WTC11 (cell line): ENCODE measurements at regions not wholly inside any gene's neighbourhood (a gene's known extent, or its start where the extent isn't known, plus 50 kb on each side); places are given as distances from the start of the nearest gene placed in this dataset.

Source experiments
- E2F5 ChIP-seq: sonication (generic); formaldehyde crosslinking; IDR thresholded peaks from 2 replicates; pipeline ENCODE4 v1.8.1; 2022; ENCODE audit warnings: mild to moderate bottlenecking, moderate library complexity, missing genetic modification reagents
- ERG ChIP-seq: fragments of 250-450 bp; sonication (Bioruptor Pico); IDR thresholded peaks from 2 replicates; pipeline ENCODE4 v1.8.0; 2021; ENCODE audit warnings: mild to moderate bottlenecking
- FOXP1 ChIP-seq: sonication (generic); formaldehyde crosslinking; IDR thresholded peaks from 2 replicates; pipeline ENCODE4 v1.8.0; 2022; ENCODE audit warnings: missing genetic modification reagents, mild to moderate bottlenecking, moderate library complexity, borderline replicate concordance
- HMGA2 ChIP-seq: fragments of 250-450 bp; sonication (Bioruptor Pico); IDR thresholded peaks from 2 replicates; pipeline ENCODE4 v1.4.0; 2021; ENCODE audit warnings: mild to moderate bottlenecking, moderate library complexity
- JAZF1 ChIP-seq: fragments of 250-450 bp; sonication (Bioruptor Pico); IDR thresholded peaks from 2 replicates; pipeline ENCODE4 v1.9.0; 2021; ENCODE audit warnings: moderate library complexity, mild to moderate bottlenecking, inconsistent platforms
- NFYB ChIP-seq: sonication (generic); formaldehyde crosslinking; conservative IDR thresholded peaks from 2 replicates; pipeline ENCODE4 v1.8.0; 2022; ENCODE audit warnings: low read depth, missing genetic modification reagents
- PRDM15 ChIP-seq: sonication (generic); formaldehyde crosslinking; IDR thresholded peaks from 2 replicates; pipeline ENCODE4 v1.8.0; 2022; ENCODE audit warnings: missing genetic modification reagents
- PRRX2 ChIP-seq: fragments of 250-450 bp; sonication (Bioruptor Pico); IDR thresholded peaks from 2 replicates; pipeline ENCODE4 v1.8.0; 2021; ENCODE audit warnings: mild to moderate bottlenecking
- TCF7 ChIP-seq: sonication (generic); formaldehyde crosslinking; IDR thresholded peaks from 2 replicates; pipeline ENCODE4 v1.8.0; 2022; ENCODE audit warnings: mild to moderate bottlenecking, low read depth, missing genetic modification reagents, moderate library complexity
- ZNF138 ChIP-seq: sonication (generic); formaldehyde crosslinking; conservative IDR thresholded peaks from 2 replicates; pipeline ENCODE4 v1.8.1; 2022; ENCODE audit warnings: mild to moderate bottlenecking, moderate library complexity, missing genetic modification reagents
- ZNF425 ChIP-seq: fragments of 250-450 bp; sonication (Bioruptor Pico); conservative IDR thresholded peaks from 2 replicates; pipeline ENCODE4 v1.9.0; 2021; ENCODE audit warnings: mild to moderate bottlenecking
- ZNF512 ChIP-seq: sonication (generic); formaldehyde crosslinking; IDR thresholded peaks from 2 replicates; pipeline ENCODE4 v1.8.1; 2022; ENCODE audit warnings: missing genetic modification reagents, borderline replicate concordance
- TF ChIP-seq, protein P1 (sequence below): sonication (generic); formaldehyde crosslinking; IDR thresholded peaks from 2 replicates; pipeline ENCODE4 v1.8.1; 2023; ENCODE audit warnings: mild to moderate bottlenecking, missing genetic modification reagents, borderline replicate concordance
- TF ChIP-seq, protein P2 (sequence below): fragments of 250-450 bp; sonication (Bioruptor Pico); IDR thresholded peaks from 2 replicates; pipeline ENCODE4 v1.9.0; 2021; ENCODE audit warnings: mild to moderate bottlenecking

DNA sequence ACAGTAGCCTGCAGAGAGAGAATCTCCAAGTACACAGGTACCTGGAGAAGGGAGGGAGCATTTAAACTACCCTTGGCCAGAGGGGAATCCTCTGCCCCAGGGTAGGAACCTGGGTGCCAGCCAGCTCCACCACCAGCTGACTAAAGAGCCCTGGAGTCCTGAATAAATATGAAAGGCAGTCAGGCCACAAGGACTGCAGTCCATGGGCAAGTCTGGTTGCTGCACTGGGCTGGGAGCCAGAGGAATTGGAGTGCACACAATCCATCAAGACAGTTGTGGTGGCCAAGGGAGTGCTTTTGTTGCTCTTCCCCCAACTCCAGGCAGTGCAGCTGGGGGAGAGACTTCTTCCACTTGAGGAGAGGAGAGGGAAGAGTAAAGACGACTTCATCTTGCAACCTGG, 172.5 kb downstream of the HNRNPD start (continued):
- TF ChIP-seq ZNF425 (CRISPR knock-in tag) (no peak), TCF7 (CRISPR knock-in tag) (no peak), ERG (CRISPR knock-in tag) (no peak), PRRX2 (no peak), PRDM15 (CRISPR knock-in tag) (no peak), JAZF1 (CRISPR knock-in tag) (no peak), NFYB (CRISPR knock-in tag) (no peak), FOXP1 (CRISPR knock-in tag) (no peak), E2F5 (CRISPR knock-in tag) (no peak), HMGA2 (CRISPR knock-in tag) (no peak), ZNF512 (no peak), ZNF138 (CRISPR knock-in tag) (no peak)
- TF ChIP-seq, protein P1, sequence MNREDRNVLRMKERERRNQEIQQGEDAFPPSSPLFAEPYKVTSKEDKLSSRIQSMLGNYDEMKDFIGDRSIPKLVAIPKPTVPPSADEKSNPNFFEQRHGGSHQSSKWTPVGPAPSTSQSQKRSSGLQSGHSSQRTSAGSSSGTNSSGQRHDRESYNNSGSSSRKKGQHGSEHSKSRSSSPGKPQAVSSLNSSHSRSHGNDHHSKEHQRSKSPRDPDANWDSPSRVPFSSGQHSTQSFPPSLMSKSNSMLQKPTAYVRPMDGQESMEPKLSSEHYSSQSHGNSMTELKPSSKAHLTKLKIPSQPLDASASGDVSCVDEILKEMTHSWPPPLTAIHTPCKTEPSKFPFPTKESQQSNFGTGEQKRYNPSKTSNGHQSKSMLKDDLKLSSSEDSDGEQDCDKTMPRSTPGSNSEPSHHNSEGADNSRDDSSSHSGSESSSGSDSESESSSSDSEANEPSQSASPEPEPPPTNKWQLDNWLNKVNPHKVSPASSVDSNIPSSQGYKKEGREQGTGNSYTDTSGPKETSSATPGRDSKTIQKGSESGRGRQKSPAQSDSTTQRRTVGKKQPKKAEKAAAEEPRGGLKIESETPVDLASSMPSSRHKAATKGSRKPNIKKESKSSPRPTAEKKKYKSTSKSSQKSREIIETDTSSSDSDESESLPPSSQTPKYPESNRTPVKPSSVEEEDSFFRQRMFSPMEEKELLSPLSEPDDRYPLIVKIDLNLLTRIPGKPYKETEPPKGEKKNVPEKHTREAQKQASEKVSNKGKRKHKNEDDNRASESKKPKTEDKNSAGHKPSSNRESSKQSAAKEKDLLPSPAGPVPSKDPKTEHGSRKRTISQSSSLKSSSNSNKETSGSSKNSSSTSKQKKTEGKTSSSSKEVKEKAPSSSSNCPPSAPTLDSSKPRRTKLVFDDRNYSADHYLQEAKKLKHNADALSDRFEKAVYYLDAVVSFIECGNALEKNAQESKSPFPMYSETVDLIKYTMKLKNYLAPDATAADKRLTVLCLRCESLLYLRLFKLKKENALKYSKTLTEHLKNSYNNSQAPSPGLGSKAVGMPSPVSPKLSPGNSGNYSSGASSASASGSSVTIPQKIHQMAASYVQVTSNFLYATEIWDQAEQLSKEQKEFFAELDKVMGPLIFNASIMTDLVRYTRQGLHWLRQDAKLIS (CRISPR knock-in tag), result no peak
- TF ChIP-seq, protein P2, sequence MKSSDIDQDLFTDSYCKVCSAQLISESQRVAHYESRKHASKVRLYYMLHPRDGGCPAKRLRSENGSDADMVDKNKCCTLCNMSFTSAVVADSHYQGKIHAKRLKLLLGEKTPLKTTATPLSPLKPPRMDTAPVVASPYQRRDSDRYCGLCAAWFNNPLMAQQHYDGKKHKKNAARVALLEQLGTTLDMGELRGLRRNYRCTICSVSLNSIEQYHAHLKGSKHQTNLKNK (CRISPR knock-in tag), result no peak
